Stimulated activated CD8-positive, alpha-beta memory T cell treated with anti-CD3 and anti-CD28 coated beads, Interleukin-15, amount 100 ng/mL, for 1 hour (primary cell): ENCODE measurements at regions not wholly inside any gene's neighbourhood (a gene's known extent, or its start where the extent isn't known, plus 50 kb on each side); places are given as distances from the start of the nearest gene placed in this dataset.

ENCODE experiments used
- DNase-seq: peaks from one replicate; pipeline ENCODE4 v3.0.0-alpha.2; 2020; ENCODE audit warnings: low read depth

GRCh38 chr5:175242207-175242606 is 201.8 kb downstream of the DRD1 start:
- DNase-seq: no peak

GRCh38 chr5:175238326-175238725 is 205.7 kb downstream of the DRD1 start:
- no peak for DNase-seq

GRCh38 chr5:175236176-175236575 is 207.8 kb downstream of the DRD1 start:
- DNase-seq: no peak

GRCh38 chr5:175235251-175235960 is 208.6 kb downstream of the DRD1 start:
- no peak for DNase-seq

- no peak for DNase-seq
These were observed 213.7 kb downstream of the DRD1 start for GRCh38 chr5:175230299-175230698.

GRCh38 chr5:175226506-175226905 is 217.5 kb downstream of the DRD1 start:
- DNase-seq: no peak

- no peak for DNase-seq
These were observed 220.7 kb downstream of the DRD1 start for GRCh38 chr5:175223291-175223690.

GRCh38 chr5:175222621-175223020 is 221.4 kb downstream of the DRD1 start:
- no peak for DNase-seq

- DNase-seq: no peak
These were observed 223.4 kb downstream of the DRD1 start for GRCh38 chr5:175220549-175220948.

- no peak for DNase-seq
These were observed 224.6 kb downstream of the DRD1 start for GRCh38 chr5:175219366-175219765.

GRCh38 chr5:175216991-175217390 is 227.0 kb downstream of the DRD1 start:
- DNase-seq: no peak

GRCh38 chr5:175215906-175216305 is 228.1 kb downstream of the DRD1 start:
- DNase-seq: no peak

- no peak for DNase-seq
These were observed 229.8 kb downstream of the DRD1 start for GRCh38 chr5:175214152-175214551.

- DNase-seq: no peak
These were observed 231.8 kb downstream of the DRD1 start for GRCh38 chr5:175211956-175212756.

- no peak for DNase-seq
These were observed 236.5 kb downstream of the DRD1 start for GRCh38 chr5:175207321-175208040.

GRCh38 chr5:175206669-175207068 is 237.3 kb downstream of the DRD1 start:
- DNase-seq: no peak

- DNase-seq: no peak
These were observed 241.4 kb downstream of the DRD1 start for GRCh38 chr5:175202463-175203068.

GRCh38 chr5:175201393-175201792 is 242.6 kb downstream of the DRD1 start:
- no peak for DNase-seq

GRCh38 chr5:175195698-175196656 is 248.0 kb downstream of the DRD1 start:
- DNase-seq: no peak

GRCh38 chr5:175181331-175181730 is 262.7 kb downstream of the DRD1 start:
- DNase-seq: no peak

GRCh38 chr5:175170899-175171298 is 273.1 kb downstream of the DRD1 start:
- no peak for DNase-seq
